HCT116 (cell line): ENCODE measurements at regions not wholly inside any gene's neighbourhood (a gene's known extent, or its start where the extent isn't known, plus 50 kb on each side); places are given as distances from the start of the nearest gene placed in this dataset.

ENCODE experiments used
- FOSL1 ChIP-seq: IDR thresholded peaks from 2 replicates; pipeline ENCODE4 v1.6.1; 2012; ENCODE audit warnings: low read depth
- JUND ChIP-seq: IDR thresholded peaks from 2 replicates; pipeline ENCODE4 v1.6.1; 2012
- POLR2A ChIP-seq: IDR thresholded peaks from 2 replicates; pipeline ENCODE4 v1.7.0; 2011; ENCODE audit warnings: borderline replicate concordance; ENCODE audit not compliant: insufficient read depth, insufficient read length; ENCODE audit errors: extremely low read depth
- POLR2AphosphoS5 ChIP-seq: IDR thresholded peaks from 2 replicates; pipeline ENCODE4 v1.6.1; 2011; ENCODE audit warnings: mild to moderate bottlenecking, low read depth, low read length, moderate library complexity
- RAD21 ChIP-seq: IDR thresholded peaks from 2 replicates; pipeline ENCODE4 v1.6.1; 2012; ENCODE audit warnings: low read depth, mild to moderate bottlenecking
- SP1 ChIP-seq: IDR thresholded peaks from 2 replicates; pipeline ENCODE4 v1.6.1; 2012; ENCODE audit warnings: low read depth
- SRF ChIP-seq: IDR thresholded peaks from 2 replicates; pipeline ENCODE4 v1.6.1; 2012; ENCODE audit warnings: low read depth
- TCF7L2 ChIP-seq: IDR thresholded peaks from 2 replicates; pipeline ENCODE4 v1.7.0; 2011; ENCODE audit warnings: borderline replicate concordance, inconsistent platforms; ENCODE audit not compliant: insufficient read depth, insufficient read length; ENCODE audit errors: extremely low read depth
- ZFX ChIP-seq: fragments of 450-650 bp; IDR thresholded peaks from 2 replicates; pipeline ENCODE4 v1.6.1; 2017
- ZNF274 ChIP-seq: fragments of 200-500 bp; sonication (Bioruptor generic); IDR thresholded peaks from 2 replicates; pipeline ENCODE4 v1.6.1; 2014; ENCODE audit warnings: mild to moderate bottlenecking, low read depth, low read length, inconsistent platforms
- TF ChIP-seq, protein P1 (sequence below), 3 experiments: fragments of 200-600 bp in 1 of 3; sonication (generic) in 1 of 3; IDR thresholded peaks in 2 of 3; conservative IDR thresholded peaks in 1 of 3; 2 replicates each; pipeline ENCODE4 v1.5.1; 2012 to 2017; ENCODE audit warnings: low read depth in 2 of 3, low read length in 2 of 3, antibody characterized with exemption in 1 of 3, borderline replicate concordance in 1 of 3, control low read depth in 1 of 3, mild to moderate bottlenecking in 1 of 3, mixed read lengths in 1 of 3, mixed run types in 1 of 3, moderate library complexity in 1 of 3; ENCODE audit not compliant: insufficient read depth in 1 of 3
- TF ChIP-seq, protein P2 (sequence below): IDR thresholded peaks from 2 replicates; pipeline ENCODE4 v1.6.1; 2011; ENCODE audit warnings: mild to moderate bottlenecking, low read length, moderate library complexity; ENCODE audit not compliant: insufficient replicate concordance; ENCODE audit errors: extremely low read depth

DNA sequence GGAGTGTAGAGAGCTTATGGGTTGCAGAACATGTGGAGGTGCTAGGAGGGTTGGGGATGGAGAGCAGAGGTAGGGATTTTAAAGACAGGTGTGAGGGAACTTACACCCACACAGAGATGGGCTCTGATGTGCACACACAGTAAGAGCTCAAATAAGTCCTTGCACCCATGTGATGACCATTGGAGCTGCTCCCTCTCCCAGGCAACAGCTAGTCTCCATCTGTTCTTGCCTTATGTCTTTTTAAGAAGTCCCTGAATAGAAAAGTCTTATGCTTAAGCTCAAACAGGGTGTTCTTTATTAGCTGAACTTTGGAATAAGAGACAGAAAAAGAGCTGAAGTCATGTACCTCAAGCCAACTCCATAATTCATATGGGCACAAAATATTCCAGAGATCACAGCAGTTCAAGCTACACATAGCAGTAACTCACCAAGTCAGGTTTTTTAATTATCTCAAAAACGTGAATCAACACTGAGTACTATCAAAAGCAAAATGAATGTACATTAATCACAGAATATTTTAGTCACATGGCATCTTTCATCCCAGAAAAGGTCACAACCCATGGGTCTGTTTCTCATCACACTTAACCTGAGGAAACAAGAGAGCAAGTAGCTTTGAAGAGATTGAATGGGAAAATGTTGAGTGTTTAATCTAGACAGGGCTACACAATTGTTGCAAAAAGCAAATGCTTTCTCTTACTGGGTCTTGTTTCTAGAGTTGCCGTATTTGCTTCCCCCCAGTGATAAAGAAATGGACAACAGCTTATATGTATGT, 1513.6 kb upstream of the SEL1L start:
- TF ChIP-seq, protein P1, sequence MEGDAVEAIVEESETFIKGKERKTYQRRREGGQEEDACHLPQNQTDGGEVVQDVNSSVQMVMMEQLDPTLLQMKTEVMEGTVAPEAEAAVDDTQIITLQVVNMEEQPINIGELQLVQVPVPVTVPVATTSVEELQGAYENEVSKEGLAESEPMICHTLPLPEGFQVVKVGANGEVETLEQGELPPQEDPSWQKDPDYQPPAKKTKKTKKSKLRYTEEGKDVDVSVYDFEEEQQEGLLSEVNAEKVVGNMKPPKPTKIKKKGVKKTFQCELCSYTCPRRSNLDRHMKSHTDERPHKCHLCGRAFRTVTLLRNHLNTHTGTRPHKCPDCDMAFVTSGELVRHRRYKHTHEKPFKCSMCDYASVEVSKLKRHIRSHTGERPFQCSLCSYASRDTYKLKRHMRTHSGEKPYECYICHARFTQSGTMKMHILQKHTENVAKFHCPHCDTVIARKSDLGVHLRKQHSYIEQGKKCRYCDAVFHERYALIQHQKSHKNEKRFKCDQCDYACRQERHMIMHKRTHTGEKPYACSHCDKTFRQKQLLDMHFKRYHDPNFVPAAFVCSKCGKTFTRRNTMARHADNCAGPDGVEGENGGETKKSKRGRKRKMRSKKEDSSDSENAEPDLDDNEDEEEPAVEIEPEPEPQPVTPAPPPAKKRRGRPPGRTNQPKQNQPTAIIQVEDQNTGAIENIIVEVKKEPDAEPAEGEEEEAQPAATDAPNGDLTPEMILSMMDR (IDR thresholded peaks at IDR 0.05 in 2 of 3, conservative IDR thresholded peaks at IDR 0.05 in 1 of 3; ENCODE audit: borderline replicate concordance in 1 of 3, insufficient read depth in 1 of 3, low read depth in 2 of 3, low read length in 2 of 3), result no peak
- TF ChIP-seq SRF (no peak), POLR2A (no peak), ZNF274 (no peak), TCF7L2 (no peak), POLR2AphosphoS5 (no peak), JUND (no peak), ZFX (no peak), FOSL1 (no peak), SP1 (no peak), RAD21 (no peak)
- TF ChIP-seq, protein P2, sequence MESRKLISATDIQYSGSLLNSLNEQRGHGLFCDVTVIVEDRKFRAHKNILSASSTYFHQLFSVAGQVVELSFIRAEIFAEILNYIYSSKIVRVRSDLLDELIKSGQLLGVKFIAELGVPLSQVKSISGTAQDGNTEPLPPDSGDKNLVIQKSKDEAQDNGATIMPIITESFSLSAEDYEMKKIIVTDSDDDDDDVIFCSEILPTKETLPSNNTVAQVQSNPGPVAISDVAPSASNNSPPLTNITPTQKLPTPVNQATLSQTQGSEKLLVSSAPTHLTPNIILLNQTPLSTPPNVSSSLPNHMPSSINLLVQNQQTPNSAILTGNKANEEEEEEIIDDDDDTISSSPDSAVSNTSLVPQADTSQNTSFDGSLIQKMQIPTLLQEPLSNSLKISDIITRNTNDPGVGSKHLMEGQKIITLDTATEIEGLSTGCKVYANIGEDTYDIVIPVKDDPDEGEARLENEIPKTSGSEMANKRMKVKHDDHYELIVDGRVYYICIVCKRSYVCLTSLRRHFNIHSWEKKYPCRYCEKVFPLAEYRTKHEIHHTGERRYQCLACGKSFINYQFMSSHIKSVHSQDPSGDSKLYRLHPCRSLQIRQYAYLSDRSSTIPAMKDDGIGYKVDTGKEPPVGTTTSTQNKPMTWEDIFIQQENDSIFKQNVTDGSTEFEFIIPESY, result no peak
